Spleen (tissue), 7 donors: ENCODE measurements at regions not wholly inside any gene's neighbourhood (a gene's known extent, or its start where the extent isn't known, plus 50 kb on each side); places are given as distances from the start of the nearest gene placed in this dataset.

ENCODE experiments used
- POLR2A ChIP-seq, 3 donors: fragments of 450-650 bp; IDR thresholded peaks; one replicate each; pipeline ENCODE4 v1.5.1; 2017; ENCODE audit warnings: antibody characterized with exemption in 3 of 3, mild to moderate bottlenecking in 1 of 3
- POLR2AphosphoS5 ChIP-seq, 3 donors: sonication (generic); formaldehyde crosslinking; IDR thresholded peaks; one replicate each; pipeline ENCODE4 v1.5.1; 2017; ENCODE audit warnings: antibody characterized with exemption in 3 of 3
- TF ChIP-seq, protein P1 (sequence below), 11 experiments: fragments of 200-600 bp in 7 of 11; fragments of 450-650 bp in 4 of 11; sonication (generic) in 4 of 11; IDR thresholded peaks in 8 of 11; conservative IDR thresholded peaks in 3 of 11; 1 replicate in 7 of 11; 2 replicates in 4 of 11; pipeline versions ENCODE4 v1.4.0 to v1.8.0; 2016 to 2021; ENCODE audit warnings: antibody characterized with exemption in 11 of 11, inconsistent platforms in 4 of 11, mild to moderate bottlenecking in 1 of 11
- donor health status: DM: no; HTN: no; CAD: no; lungs with moderate emphysema.
- donor health status: DM: no; HTN: no; CAD: no.
- donor health status: DM: no; HTN: no; CAD: no.

DNA sequence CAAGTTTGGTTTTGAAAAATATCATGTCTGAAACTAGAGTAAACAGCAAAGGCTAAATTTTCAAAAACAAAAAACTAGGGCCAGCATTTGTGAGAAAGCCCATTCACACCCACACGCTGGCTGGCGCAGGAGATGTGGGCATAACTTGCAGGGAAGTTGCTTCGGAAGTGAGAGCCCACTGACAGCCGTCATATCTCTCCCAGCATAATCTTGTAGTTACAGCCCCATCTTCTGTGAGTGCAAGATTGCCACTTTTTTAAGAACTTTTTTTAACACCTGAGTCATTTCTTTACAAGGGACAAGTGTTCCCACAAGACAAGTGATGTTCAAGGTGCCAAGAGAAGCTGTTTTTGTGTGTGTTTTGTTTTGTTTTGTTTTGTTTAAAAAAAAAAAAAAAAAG, 212.5 kb upstream of the CNR1 start:
- TF ChIP-seq POLR2A (IDR thresholded peaks at IDR 0.05), result no peak
- no peak for TF ChIP-seq POLR2AphosphoS5 (IDR thresholded peaks at IDR 0.05)
- TF ChIP-seq, protein P1, sequence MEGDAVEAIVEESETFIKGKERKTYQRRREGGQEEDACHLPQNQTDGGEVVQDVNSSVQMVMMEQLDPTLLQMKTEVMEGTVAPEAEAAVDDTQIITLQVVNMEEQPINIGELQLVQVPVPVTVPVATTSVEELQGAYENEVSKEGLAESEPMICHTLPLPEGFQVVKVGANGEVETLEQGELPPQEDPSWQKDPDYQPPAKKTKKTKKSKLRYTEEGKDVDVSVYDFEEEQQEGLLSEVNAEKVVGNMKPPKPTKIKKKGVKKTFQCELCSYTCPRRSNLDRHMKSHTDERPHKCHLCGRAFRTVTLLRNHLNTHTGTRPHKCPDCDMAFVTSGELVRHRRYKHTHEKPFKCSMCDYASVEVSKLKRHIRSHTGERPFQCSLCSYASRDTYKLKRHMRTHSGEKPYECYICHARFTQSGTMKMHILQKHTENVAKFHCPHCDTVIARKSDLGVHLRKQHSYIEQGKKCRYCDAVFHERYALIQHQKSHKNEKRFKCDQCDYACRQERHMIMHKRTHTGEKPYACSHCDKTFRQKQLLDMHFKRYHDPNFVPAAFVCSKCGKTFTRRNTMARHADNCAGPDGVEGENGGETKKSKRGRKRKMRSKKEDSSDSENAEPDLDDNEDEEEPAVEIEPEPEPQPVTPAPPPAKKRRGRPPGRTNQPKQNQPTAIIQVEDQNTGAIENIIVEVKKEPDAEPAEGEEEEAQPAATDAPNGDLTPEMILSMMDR (IDR thresholded peaks at IDR 0.05 in 8 of 11, conservative IDR thresholded peaks at IDR 0.05 in 3 of 11), result no peak
